ENCODE measurements at regions not wholly inside any gene's neighbourhood (a gene's known extent, or its start where the extent isn't known, plus 50 kb on each side); places are given as distances from the start of the nearest gene placed in this dataset.

GRCh38 chr11:26065944-26066343 lies 266.0 kb upstream of the ANO3 start:
- TF ChIP-seq, protein P1, sequence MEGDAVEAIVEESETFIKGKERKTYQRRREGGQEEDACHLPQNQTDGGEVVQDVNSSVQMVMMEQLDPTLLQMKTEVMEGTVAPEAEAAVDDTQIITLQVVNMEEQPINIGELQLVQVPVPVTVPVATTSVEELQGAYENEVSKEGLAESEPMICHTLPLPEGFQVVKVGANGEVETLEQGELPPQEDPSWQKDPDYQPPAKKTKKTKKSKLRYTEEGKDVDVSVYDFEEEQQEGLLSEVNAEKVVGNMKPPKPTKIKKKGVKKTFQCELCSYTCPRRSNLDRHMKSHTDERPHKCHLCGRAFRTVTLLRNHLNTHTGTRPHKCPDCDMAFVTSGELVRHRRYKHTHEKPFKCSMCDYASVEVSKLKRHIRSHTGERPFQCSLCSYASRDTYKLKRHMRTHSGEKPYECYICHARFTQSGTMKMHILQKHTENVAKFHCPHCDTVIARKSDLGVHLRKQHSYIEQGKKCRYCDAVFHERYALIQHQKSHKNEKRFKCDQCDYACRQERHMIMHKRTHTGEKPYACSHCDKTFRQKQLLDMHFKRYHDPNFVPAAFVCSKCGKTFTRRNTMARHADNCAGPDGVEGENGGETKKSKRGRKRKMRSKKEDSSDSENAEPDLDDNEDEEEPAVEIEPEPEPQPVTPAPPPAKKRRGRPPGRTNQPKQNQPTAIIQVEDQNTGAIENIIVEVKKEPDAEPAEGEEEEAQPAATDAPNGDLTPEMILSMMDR (conservative IDR thresholded peaks at IDR 0.05; ENCODE audit: low read depth, low read length) = no peak
- DNase-seq (ENCODE audit: low read depth) = no peak
- no peak overlapping the region for H3K4me3 ChIP-seq (ENCODE audit: low read depth, low read length)

DNA sequence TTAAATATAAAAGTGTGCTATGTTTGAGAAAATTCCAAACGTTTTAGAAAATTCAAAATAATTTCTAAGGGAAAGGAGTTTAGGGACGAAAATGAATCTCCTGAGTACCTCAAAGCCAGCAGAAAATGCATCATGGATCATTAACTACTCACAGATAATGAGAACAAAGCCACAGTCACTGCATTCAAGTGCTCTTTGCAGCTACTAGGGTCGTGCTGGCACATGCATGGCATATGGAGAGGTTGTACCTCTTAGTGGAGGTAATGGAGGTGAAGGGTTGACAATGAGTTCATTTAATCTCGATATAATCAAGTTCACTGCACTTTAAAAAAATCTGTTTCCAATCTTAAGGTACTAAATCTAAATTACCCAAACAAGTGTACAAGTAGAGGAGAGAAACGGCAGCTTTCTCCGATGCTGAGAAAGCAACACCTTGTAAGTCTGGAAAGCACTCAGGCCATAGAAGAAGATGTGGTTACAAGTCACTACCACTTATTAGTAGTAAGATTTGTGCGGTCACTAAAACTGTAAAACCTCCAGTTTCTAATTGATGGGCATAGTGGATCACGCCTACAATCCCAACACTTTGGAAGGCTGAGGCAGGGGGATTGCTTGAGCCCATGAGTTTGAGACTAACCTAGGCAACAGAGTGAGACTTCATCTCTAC lies 261.1 kb upstream of the ANO3 start:
- no peak overlapping the region for H3K4me3 ChIP-seq (ENCODE audit: low read depth, low read length)
- DNase-seq (ENCODE audit: low read depth) = no peak
- TF ChIP-seq, protein P1 (conservative IDR thresholded peaks at IDR 0.05; ENCODE audit: low read depth, low read length) = no peak

DNA sequence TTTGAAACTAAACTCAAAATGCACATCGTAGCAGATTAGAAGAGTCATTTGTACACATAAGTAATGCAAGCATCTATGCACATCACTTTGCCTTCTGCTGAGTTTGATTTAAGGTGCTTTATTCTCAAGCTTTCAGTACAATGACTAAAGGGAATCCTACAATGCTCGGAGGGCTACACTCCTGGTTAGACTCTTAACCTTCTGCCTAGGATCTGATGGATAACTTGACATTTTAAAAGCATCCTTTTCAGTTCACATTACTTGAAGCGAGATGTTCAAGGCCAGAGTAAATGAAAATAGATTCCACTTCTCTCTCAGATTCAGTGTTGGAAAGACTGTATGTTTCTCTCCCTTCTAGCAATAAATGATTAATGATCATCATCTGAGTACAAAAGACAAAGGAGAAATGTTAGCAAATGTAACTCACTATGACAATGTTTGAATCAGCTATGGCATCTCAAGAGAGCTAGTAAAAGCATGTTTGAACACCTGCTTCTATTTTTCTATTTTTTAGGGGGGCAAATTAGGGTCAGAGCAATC lies 259.2 kb upstream of the ANO3 start:
- DNase-seq (ENCODE audit: low read depth) = no peak
- no peak overlapping the region for H3K4me3 ChIP-seq (ENCODE audit: low read depth, low read length)
- TF ChIP-seq, protein P1 (conservative IDR thresholded peaks at IDR 0.05; ENCODE audit: low read depth, low read length) = no peak

DNA sequence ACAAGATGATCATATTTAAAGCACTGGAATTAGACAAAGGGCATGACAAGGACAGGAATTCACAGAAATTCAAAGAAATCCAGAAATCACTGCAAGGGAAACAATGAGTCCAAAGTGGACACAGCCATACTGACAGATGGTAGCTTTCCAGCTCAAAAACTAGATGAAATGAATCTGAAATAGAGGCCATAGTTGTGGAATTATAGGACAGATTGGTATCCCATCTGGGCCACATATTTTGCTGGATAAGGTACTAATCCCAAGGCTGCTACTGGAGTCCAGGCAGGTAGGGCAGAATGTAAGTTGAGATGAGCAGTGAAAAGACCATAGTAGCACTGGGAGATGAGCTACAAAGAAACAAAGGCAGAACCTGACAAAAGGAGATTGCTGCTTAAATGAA lies 258.3 kb upstream of the ANO3 start:
- TF ChIP-seq, protein P1 (conservative IDR thresholded peaks at IDR 0.05; ENCODE audit: low read depth, low read length) = no peak
- no peak for DNase-seq (ENCODE audit: low read depth)
- H3K4me3 ChIP-seq (ENCODE audit: low read depth, low read length) = no peak overlapping the region

GRCh38 chr11:26076233-26076990 lies 255.5 kb upstream of the ANO3 start:
- DNase-seq (ENCODE audit: low read depth) = no peak
- TF ChIP-seq, protein P1 (conservative IDR thresholded peaks at IDR 0.05; ENCODE audit: low read depth, low read length) = no peak
- no peak overlapping the region for H3K4me3 ChIP-seq (ENCODE audit: low read depth, low read length)

GRCh38 chr11:26078231-26078821 lies 253.6 kb upstream of the ANO3 start:
- DNase-seq (ENCODE audit: low read depth) = no peak
- TF ChIP-seq, protein P1 (conservative IDR thresholded peaks at IDR 0.05; ENCODE audit: low read depth, low read length) = no peak
- no peak overlapping the region for H3K4me3 ChIP-seq (ENCODE audit: low read depth, low read length)

Data from epithelial cell of proximal tubule (primary cell).